T-cell (primary cell): ENCODE measurements at regions not wholly inside any gene's neighbourhood (a gene's known extent, or its start where the extent isn't known, plus 50 kb on each side); places are given as distances from the start of the nearest gene placed in this dataset.

Experiments used
- ATAC-seq, 4 experiments: fragments of 200-7000 bp in 3 of 4; fragments of 150-1000 bp in 1 of 4; cut with Tn5 transposase; replicated peaks in 1 of 4; 1 replicate in 3 of 4; 2 replicates in 1 of 4; pipeline ENCODE4 v1.10.0; 2021; ENCODE audit warnings: moderate library complexity in 3 of 4, mild to moderate bottlenecking in 2 of 4, moderate number of reproducible peaks in 1 of 4
- CTCF ChIA-PET, 2 donors: fragments of 300-600 bp; sonication (Branson Sonifier 250); formaldehyde crosslinking; loops; one replicate each; lab custom pipeline; 2022; ENCODE audit warnings: antibody characterized with exemption in 2 of 2; lab: Charles Lee
- POLR2A ChIA-PET, 2 donors: fragments of 300-600 bp; sonication (Branson Sonifier 250); formaldehyde crosslinking; loops; one replicate each; lab custom pipeline; 2022; ENCODE audit warnings: antibody characterized with exemption in 2 of 2; lab: Charles Lee
- DNase-seq, 35 experiments: peaks; one replicate each; pipeline versions ENCODE4 v3.0.0 to v3.0.0-alpha.2; 2013 to 2023
- H3K27ac ChIP-seq: one replicate; pipeline ENCODE4 v1.5.1; 2013; ENCODE audit warnings: low read length
- H3K27me3 ChIP-seq, 2 experiments: replicated peaks in 1 of 2; 1 replicate in 1 of 2; 2 replicates in 1 of 2; pipeline versions ENCODE4 v1.6.1 to v1.7.0; 2013; ENCODE audit warnings: low read length in 1 of 2, mixed read lengths in 1 of 2; ENCODE audit not compliant: control insufficient read depth in 2 of 2, insufficient read depth in 2 of 2; ENCODE audit errors: extremely low read depth in 1 of 2
- H3K36me3 ChIP-seq, 2 donors: 1 replicate in 1 of 2; 2 replicates in 1 of 2; pipeline versions ENCODE4 v1.6.1 to v1.7.0; 2013; ENCODE audit warnings: low read length in 1 of 2; ENCODE audit not compliant: control insufficient read depth in 2 of 2, insufficient read depth in 1 of 2; ENCODE audit errors: extremely low read depth in 1 of 2
- H3K4me1 ChIP-seq, 2 experiments: 1 replicate in 1 of 2; 2 replicates in 1 of 2; pipeline versions ENCODE4 v1.6.1 to v1.7.0; 2013; ENCODE audit warnings: low read length in 2 of 2, mixed read lengths in 1 of 2; ENCODE audit not compliant: insufficient read depth in 2 of 2, control insufficient read depth in 1 of 2; ENCODE audit errors: extremely low read depth in 1 of 2
- H3K4me3 ChIP-seq, 2 donors: 1 replicate in 1 of 2; 2 replicates in 1 of 2; pipeline versions ENCODE4 v1.5.1 to v1.7.0; 2013; ENCODE audit warnings: mild to moderate bottlenecking in 2 of 2, low read length in 1 of 2, moderate library complexity in 1 of 2; ENCODE audit not compliant: control insufficient read depth in 1 of 2; ENCODE audit errors: extremely low read depth in 1 of 2
- H3K9me3 ChIP-seq: 2 replicates; pipeline ENCODE4 v1.7.0; 2013
- H3K27ac Mint-ChIP-seq, 2 donors: one replicate each; pipeline ENCODE4 v1.8.0; 2020 to 2021; ENCODE audit warnings: mild to moderate bottlenecking in 2 of 2, mixed read lengths in 2 of 2
- H3K27me3 Mint-ChIP-seq, 2 donors: one replicate each; pipeline ENCODE4 v1.8.0; 2021 to 2022; ENCODE audit warnings: mixed read lengths in 2 of 2
- H3K36me3 Mint-ChIP-seq: one replicate; pipeline ENCODE4 v1.8.0; 2021; ENCODE audit warnings: mixed read lengths
- H3K4me1 Mint-ChIP-seq, 3 donors: one replicate each; pipeline ENCODE4 v1.8.0; 2020 to 2022; ENCODE audit warnings: mixed read lengths in 3 of 3, mild to moderate bottlenecking in 1 of 3
- H3K4me3 Mint-ChIP-seq, 3 donors: one replicate each; pipeline ENCODE4 v1.8.0; 2020 to 2022; ENCODE audit warnings: mild to moderate bottlenecking in 3 of 3, mixed read lengths in 3 of 3, moderate library complexity in 3 of 3
- H3K9me3 Mint-ChIP-seq, 3 donors: one replicate each; pipeline ENCODE4 v1.8.0; 2020 to 2022; ENCODE audit warnings: mixed read lengths in 3 of 3
- WGBS: methylation state at CpG from one replicate; pipeline ENCODE4 v1.1.5; 2013; ENCODE audit warnings: missing lambda C conversion rate; ENCODE audit not compliant: insufficient coverage; 5-methylcytosine and 5-hydroxymethylcytosine counted together

DNA sequence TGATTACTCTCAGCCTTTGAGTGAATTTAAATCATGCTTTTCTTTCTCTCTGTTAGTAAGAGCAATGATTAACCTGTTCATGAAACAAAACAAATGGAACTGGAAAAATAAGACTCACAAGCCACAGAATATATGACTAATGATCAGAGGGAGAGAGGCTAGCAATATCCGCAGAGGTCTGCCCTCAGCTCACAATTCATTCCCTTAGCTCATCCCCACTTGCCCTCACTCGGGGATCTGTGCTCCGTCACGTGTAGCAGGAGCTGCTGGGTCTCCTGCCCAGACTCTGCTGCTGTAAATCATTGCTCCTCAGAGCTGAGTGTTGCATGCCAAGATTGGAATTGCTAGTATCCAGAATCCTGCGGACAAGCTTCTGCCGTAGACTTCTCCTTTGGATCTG, 53.1 kb upstream of the GNG2 start:
- ChIA-PET CTCF (interaction anchor here in 1 of 2 donors (1.4 kb wide), 1 partner anchor 171 kb away, joined by 3 read pairs; no protein-coding TSS in a partner anchor), POLR2A (interaction anchor here in 1 of 2 donors (0.6 kb wide), 1 partner anchor 1047 kb away, joined by 3 read pairs; no protein-coding TSS in a partner anchor)
- no peak for DNase-seq
- no peaks in the 10 kb centered on the region for H3K27me3 Mint-ChIP-seq
- Histone ChIP-seq H3K9me3 (no peaks in the 10 kb centered on the region), H3K4me1 (no peaks in the 10 kb centered on the region), H3K27me3 (no peaks in the 10 kb centered on the region), H3K36me3 (no peaks in the 10 kb centered on the region), H3K27ac (no peak overlapping the region), H3K4me3 (no peak overlapping the region)
- peaks cover 4 to 6% (median 4%) of the 10 kb centered on the region in 3 donors for H3K9me3 Mint-ChIP-seq
- H3K27ac Mint-ChIP-seq, result no peak overlapping the region
- WGBS, result 97% methylated on average over 5 of the region's 6 CpGs
- H3K4me3 Mint-ChIP-seq, result no peak overlapping the region
- no peaks in the 10 kb centered on the region for H3K36me3 Mint-ChIP-seq
- H3K4me1 Mint-ChIP-seq, result peaks cover 0 to 5% (median 0%) of the 10 kb centered on the region in 3 donors
- no peak for ATAC-seq
